Fibroblast of peridontal ligament (primary cell): ENCODE measurements at regions not wholly inside any gene's neighbourhood (a gene's known extent, or its start where the extent isn't known, plus 50 kb on each side); places are given as distances from the start of the nearest gene placed in this dataset.
"Not testable (repeated sequence)": the region's sequence is repeated elsewhere in the genome, so short reads cannot be mapped to it uniquely, and the experiment has no call there.

Experiments used
- DNase-seq: peaks from one replicate; pipeline ENCODE4 v3.0.0-alpha.2; 2010; ENCODE audit errors: extremely low read depth

DNA sequence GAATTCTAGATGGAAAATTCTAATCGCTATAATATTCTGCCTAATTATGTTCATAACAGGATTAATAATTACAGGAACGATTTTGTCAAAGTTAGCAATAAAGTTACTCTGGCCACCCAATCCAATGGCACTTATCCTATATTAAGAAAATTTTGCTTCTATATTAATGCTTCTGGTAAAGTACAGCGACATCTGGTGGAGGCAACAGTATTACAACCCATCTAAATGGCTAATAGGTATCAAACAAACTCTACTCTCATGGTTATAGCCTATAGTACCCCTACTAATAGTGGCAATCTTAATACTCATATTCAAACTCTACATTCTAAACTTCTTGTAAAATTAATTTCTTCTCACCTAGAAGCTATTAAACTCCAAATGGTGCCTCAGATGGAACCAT, 1084.7 kb upstream of the LRRTM1 start:
- DNase-seq, result no peak

DNA sequence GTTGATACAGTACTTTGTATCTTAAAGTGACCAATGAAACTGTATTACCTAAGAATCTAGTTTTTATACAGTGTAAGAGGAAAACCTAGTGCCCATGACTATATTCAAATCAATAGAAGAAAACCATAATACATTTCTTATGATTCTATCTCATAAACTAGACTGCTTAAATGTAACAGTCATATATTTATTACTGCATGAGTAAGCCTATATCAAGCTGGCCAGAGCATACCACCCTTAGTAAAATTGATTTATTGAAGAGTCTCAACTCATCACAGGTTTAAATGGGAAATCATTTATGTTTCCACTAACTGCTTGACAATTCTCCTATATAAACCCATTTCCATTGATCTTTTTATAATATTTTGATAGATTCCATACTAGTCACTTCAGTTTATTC, 1059.2 kb upstream of the LRRTM1 start:
- no peak for DNase-seq

DNA sequence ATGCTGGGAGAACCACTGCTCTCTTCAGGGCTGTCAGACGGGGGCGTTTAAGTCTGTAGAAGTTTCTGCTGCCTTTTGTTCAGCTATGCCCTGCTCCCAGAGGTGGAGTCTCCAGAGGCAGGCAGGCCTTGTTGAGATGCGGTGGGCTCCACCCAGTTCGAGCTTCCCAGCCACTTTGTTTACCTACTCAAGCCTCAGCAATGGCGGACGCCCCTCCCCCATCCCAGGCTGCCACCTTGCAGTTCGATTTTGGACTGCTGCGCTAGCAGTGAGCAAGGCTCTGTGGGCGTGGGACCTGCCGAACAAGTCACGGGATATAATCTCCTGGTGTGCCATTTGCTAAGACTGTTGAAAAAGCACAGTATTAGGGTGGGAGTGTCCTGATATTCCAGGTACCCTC, 1057.9 kb upstream of the LRRTM1 start:
- DNase-seq, result not testable (repeated sequence)

DNA sequence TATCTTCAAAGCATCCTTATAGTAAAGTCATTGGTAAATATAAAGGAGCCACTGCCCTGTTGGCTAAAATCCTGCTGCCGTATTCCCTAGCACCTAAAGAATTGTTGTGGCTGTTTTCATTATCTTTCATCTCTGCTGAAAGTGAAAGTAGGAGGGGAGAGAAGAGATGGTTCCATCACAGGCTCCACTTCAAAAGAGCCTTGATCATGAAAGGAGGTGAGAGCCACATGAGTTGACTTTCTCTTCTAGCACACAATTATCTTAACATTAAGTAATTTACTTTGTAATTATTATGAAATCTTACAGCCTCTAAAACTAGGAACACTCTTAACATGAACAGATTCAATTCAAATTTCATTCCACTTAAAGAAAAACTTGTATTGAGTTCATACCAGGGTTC, 1050.9 kb upstream of the LRRTM1 start:
- DNase-seq, result no peak

DNA sequence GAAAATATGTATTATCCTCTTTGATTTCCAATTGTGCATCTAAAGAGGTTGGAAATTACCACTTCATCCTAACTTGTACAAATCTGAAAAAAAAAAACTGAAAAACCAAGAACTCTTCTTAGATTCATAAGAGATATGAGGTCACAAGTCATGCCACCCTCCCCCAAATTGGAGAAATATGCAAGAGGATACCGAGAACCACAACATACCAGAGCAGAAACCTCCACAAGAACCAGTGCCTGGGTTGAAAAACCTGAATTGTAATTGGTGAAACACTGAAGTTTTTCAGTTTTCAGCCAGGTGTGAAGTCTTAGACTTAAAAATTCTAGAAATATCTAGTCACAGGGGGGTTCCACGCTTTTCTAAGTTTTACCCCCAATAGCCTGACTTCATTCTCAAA, 1029.5 kb upstream of the LRRTM1 start:
- no peak for DNase-seq

DNA sequence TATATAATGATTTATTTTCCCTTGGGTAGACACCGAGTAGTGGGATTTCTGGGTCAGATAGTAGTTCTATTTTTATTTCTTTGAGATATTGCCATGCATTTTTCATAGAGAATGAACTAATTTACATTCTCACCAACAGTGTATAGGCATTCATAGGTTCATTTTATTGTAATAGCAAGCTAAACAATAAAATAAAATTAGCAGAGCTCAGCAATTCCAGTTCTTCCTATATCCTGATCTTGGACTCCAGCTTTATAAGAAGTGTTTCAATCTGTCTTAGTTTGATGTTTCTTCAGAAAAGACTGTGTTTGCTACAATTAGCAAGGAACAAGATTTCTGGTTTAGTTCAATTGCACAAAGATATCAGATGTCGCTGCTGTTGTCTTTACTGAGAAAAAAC, 1024.4 kb upstream of the LRRTM1 start:
- no peak for DNase-seq

DNA sequence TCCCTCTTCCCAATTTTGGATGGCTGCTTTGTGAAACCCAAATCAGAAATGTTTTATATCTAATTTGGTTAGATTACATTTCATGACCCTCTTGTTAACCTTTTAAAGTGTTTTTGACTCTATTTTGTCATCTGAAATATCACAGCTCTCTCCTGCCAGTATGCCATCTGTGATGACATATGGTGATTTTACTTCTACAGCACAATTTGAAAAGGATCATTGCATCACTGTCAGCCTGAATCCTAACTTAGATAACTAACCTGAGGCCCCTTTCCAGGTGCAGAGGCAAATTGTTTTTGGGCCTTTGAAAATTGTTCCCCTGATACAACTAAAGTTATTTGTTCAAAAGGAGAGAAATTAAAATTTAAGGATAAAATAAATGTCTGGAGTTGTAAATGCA, 1023.4 kb upstream of the LRRTM1 start:
- no peak for DNase-seq

DNA sequence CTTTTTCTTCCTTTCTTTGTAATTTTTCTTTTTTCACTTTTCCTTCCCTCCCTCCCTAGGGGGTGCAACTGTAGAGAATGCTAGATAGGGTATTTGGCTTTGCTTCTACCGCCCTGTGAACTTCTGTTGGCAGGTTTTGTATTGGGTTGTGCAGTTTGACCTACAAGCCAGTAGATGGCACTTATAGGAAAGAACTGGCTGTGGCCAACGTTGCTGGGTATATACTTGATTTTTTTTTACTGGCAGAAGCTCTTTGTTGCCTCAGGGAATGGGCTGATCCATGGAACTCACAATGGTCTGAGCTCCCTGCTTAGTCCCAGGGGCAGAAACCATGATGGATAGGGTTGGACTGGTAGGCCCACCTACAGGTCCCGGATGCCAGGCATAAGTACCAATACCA, 1019.5 kb upstream of the LRRTM1 start:
- DNase-seq, result no peak

DNA sequence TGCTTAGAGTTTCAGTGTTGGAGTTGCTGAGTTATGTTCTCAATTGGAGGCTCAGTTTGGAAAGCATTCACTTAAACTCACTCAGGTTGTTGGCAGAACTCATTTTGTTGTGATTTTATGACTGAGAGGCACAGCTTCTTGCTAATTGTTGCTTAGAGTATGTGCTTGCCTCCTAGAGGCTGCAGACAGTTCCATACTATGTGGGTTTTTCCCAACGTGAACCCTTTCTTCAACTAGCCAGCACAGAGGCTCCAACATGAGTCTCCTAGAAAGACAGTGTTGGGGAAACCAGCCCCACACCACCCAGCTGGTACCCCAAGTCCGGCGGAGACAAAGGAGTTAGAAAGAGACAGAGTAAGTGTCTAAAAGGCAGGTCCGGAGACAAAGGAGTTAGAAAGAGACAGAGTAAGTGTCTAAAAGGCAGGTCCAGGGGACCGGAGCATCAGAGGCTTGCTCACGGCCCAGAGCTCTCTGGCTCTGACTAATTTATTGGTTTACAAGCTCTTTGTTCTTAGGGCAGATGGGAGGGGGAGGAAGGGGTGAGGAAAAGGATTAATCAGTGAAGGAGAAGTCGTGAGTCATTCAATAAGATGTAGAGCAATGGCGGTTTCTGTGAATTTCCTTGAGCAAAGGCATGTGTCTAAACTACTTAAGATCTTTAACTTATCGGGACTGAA, 999.7 kb upstream of the LRRTM1 start:
- no peak for DNase-seq

DNA sequence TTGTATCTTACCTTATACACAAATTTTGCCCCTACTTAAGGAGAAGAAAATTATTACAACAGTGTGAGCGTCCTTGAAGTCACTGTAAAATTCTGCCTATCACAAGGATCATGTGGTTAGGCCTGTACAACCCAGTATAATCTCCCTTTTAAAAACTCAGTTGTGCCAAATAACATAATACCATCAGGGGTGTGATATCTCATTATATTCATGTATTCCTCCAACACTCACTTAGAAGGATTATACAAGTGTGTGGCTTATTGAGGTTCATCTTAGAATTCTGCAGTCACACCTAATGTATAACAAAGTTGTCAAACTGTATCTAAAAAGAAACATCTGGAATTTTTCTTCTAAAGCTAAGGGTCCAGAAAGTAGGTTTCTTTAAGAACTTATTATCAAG, 998.8 kb upstream of the LRRTM1 start:
- DNase-seq, result no peak

DNA sequence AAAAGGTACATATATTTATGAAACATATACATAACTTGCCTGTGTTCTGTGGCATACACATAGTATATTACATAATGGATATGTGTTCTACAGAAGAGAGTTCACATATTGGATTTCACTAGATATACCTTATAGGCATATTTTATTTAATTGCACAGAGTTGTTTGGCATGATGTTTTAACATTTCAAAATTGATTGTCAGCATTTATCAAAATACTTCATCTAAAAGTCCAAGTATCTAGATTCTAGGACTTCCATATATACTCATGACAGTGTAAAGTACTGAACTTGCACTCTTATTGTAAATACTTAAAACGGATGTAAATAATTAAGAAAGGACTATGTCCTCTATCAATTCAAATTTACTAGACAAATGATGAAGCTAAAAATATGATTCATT, 995.3 kb upstream of the LRRTM1 start:
- no peak for DNase-seq

DNA sequence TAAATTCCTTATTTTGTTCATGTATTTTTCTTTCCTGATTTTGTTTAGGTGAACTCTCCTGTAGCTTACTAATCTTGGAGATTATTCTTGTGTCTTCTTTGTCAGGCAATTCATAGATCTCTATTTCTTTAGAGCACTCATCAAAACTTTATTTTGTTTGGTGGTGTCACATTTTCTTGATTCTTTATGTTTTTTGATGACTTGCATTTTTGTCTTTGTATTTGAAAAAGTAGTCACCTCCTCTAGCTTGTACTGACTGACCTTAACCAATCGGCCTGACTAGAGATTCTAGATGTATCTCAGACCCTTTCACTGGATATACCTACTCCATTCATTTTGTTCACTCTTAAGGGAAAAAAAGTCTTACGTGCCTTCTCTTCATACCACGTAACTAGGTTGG, 986.3 kb upstream of the LRRTM1 start:
- DNase-seq, result no peak

DNA sequence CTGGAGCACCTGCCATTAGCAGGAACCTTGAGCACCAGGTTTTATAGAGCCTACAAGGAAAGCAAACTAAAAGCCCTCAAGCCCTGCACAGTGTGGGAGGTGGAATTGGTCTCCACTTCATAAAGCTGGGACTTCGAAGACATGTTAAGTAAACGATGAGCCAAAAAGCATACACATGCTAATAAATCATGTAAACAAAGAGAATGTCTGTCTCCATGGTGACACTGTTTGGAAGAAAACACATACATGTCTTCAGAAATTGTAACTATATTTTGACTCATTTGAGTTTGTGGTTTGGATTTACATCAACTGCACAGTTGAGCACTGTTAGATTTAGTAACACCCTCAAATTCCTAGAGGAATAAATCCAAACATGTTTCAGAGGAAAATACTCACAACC, 978.5 kb upstream of the LRRTM1 start:
- no peak for DNase-seq

DNA sequence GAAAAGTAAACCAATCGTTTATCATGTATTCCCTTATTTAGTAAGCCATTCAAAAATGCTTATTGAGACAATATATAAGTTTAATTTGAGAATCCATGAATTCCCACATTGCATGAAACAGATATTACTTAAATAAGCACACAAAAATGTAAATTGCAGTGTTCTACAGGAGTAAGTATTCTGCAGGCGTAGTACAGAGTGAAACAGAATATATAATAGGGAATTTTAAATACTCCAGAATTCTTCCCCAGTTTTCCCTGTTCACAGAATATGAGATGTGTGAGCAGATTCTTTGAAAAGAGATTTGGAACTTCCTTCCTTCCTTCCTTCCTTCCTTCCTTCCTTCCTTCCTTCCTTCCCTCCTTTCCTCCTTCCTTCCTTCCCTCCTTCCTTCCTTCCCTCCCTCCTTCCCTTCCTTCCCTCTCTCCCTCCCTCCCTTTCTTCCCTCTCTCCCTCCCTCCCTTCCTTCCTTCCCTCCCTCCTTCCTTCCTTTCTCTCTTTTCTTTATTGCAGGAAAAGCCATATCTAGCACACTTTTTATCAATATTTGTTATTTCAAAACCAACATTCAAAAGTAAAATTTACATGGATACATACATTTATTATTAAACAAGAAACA, 977.7 kb upstream of the LRRTM1 start:
- no peak for DNase-seq

DNA sequence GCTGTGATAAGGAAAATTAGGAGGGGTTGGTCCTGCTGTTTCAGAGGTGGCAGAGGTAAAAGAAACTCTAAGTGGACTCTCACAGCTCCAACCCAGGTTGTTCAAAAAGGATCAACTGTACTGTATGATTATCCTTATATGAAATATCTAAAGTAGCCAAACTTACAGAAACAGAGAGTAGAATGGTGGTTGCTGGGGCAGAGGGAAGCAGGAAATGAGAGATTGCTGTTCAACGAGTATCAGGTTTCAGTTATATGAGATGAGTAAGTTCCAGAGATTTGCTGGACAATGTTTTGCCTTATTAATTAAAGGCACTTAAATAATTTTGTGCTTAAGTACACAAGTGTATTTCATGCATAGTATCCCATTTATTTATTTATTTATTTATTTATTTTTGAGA, 972.0 kb upstream of the LRRTM1 start:
- no peak for DNase-seq

DNA sequence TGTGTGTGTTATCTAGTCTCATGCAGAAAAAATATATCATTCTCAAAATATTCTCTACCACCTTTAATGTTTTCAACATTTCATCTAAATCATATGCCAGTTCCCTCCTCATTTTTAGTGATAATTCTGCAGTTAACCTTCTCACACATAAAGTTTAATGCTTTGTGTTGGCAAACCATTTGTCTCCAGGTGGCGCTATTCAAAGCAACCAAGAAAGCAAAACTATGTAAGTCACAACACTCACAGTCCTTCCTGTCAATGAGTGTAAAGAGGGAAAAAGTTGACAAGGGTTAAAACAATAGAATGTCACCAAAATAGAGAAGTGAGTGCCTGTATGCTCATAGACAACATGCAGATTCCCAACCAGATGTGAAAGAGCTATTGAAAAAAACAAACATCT, 961.6 kb upstream of the LRRTM1 start:
- no peak for DNase-seq

DNA sequence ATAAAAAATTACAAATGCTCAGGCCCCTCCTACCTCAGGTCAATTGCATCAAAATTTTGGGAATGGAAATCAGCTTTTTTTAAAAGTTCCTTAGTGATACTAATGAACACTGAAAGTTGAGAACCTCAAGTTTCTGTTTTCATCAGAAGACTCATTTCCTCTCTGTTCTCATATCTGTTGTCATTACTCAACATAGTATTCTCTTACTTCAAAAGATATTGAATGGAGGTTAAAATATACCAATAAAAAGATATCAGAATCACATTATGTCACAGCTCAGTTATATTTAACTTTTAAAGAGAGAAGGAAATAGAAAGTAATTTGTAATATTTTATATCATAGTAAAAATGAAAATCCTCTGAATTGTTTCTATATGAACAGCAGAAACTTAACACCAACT, 959.4 kb upstream of the LRRTM1 start:
- no peak for DNase-seq

DNA sequence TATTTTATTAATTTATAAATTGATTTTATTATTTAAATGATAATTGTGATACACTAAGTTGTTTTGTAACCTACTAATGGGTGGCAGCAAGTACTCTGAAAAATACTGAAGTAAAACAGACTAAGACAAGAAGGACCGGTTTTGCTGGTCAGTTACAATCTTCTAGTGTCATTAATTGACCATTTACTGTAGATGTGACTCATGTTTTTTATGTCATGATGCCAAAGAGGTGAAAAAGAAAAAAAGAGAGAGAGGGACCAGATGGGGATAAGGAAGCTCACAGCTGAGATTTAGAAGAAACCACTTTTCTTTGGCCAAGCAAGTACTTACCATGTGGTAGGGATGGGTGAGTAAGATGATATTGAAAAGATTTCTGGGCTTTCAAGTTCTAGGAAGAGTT, 955.8 kb upstream of the LRRTM1 start:
- no peak for DNase-seq

DNA sequence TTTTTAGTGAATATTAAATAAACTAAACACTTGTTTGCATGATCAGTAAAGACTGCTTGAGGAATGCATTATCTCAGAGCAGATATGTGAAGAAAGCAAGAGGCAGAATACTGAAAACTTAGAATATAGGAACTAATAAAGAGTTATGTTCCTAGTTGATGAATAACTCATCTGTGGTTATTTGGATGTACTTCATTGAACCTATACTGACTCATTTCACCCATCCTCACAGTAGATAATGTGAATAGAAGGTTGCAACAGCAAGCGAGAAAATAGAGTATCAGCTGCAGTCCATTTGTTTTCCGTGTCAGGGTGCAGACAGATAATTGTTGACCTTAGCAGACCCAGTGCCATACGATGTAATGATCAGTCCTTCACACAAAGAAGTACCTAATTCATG, 945.7 kb upstream of the LRRTM1 start:
- no peak for DNase-seq

DNA sequence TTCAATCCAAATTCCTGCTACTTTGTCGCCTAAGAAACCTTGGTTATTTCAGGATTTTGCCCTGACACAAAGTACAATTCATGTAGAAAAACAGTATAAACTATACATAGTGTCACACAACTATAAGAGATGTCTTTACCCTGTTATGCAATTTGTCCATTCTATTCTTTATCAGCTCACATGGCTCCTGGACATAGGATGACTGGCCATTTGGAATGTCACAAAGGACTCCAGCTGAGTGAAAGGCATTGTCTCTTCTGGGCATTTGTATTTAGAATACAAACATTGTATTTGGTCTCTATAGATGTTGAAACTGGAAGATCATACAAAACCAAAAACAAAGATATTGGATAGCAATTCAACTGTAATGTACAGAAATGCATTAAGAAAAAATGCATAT, 944.6 kb upstream of the LRRTM1 start:
- no peak for DNase-seq

DNA sequence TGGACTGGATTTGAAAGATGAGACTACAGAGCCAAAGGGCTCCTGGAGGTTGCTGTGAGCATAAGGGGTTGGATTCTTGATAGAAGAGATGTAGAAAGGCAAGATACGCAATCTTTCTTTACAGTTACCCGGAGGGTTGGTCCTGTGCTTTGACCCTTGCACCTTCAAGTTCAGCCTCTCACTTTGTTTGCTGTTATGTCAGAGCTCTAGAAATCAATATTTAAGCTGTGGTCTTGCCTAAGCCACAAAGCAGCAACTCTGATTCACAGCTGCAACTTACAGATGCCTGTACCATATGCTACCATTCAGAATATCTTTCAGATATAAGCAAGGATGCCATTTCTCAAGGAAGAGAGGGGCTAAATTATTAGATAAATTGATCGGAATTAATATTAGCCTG, 943.1 kb upstream of the LRRTM1 start:
- DNase-seq, result no peak

DNA sequence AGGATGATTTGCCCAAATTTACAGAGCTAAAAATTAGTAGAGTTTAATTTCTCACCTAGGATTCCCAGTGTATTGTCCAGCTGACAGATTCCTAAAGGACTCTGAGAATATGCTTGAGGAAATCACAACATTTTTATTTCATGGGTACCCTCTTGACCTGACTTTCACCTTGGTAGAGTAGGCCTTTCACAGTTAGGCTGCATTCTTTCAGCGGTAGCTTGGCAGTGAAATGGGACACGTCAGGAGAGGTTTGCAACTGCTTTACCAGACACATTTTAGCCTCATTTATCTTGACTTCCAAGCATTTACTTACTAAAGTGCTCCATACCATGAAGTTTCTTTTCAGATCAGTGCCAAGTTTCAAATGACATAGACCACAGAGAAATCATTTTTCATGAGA, 937.9 kb upstream of the LRRTM1 start:
- no peak for DNase-seq

DNA sequence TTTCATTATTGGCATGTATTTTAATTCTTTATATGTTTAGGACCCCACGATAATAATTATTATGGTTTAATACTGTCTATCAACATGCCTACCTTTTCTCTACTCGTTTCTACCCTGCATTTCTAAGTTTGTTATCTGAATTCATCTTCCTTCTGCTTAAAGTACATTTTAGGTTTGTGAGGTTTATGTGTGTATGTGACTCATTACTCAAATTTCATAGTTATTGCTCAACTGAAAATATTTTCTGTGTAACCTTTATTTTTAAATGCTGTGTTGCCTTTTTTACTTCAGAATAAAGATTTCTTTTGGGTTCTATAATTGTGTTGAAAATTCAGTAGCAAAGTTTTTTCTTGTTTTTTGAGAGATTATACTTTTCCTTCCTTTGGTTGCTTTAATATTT, 933.9 kb upstream of the LRRTM1 start:
- DNase-seq, result no peak

DNA sequence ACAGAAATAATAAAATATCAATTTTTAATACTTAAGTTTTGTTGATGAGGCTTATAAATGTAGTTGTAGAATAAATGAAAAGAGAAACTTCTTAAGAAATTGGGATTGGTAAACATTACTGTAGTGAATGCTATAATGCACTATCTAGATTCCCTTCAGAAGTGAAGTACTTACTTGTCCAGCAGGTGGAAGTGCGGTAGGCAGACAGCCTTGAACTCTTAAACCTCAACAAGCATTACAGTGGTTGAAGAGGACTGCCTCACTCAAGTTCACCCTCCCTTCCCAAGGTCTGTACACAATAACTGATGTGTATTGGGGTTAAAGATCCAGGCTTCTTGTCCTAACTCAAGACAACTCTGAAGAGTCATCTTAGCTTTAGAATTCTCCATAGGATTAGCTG, 931.0 kb upstream of the LRRTM1 start:
- DNase-seq, result no peak
